Osteocyte (in vitro differentiated cells): ENCODE measurements at regions not wholly inside any gene's neighbourhood (a gene's known extent, or its start where the extent isn't known, plus 50 kb on each side); places are given as distances from the start of the nearest gene placed in this dataset.
A peak's percentile ranks its signal among the peaks of the same experiment; 100 is the strongest.
"Not testable (repeated sequence)": the region's sequence is repeated elsewhere in the genome, so short reads cannot be mapped to it uniquely, and the experiment has no call there.

Experiments used
- DNase-seq: peaks from one replicate; pipeline ENCODE4 v3.0.0; 2021; ENCODE audit warnings: mixed read lengths; ENCODE audit not compliant: unreplicated experiment; ENCODE audit errors: extremely low spot score
- H3K27ac Mint-ChIP-seq: one replicate; pipeline ENCODE4 v1.8.0; 2021; ENCODE audit warnings: mild to moderate bottlenecking, mixed read lengths; ENCODE audit not compliant: unreplicated experiment
- H3K27me3 Mint-ChIP-seq: one replicate; pipeline ENCODE4 v1.8.0; 2021; ENCODE audit warnings: mixed read lengths; ENCODE audit not compliant: unreplicated experiment
- H3K36me3 Mint-ChIP-seq: one replicate; pipeline ENCODE4 v1.8.0; 2021; ENCODE audit warnings: mixed read lengths; ENCODE audit not compliant: unreplicated experiment
- H3K4me1 Mint-ChIP-seq: one replicate; pipeline ENCODE4 v1.8.0; 2021; ENCODE audit warnings: mixed read lengths; ENCODE audit not compliant: unreplicated experiment
- H3K4me3 Mint-ChIP-seq: one replicate; pipeline ENCODE4 v1.8.0; 2021; ENCODE audit warnings: mild to moderate bottlenecking, moderate library complexity, mixed read lengths; ENCODE audit not compliant: unreplicated experiment
- H3K9me3 Mint-ChIP-seq: one replicate; pipeline ENCODE4 v1.8.0; 2021; ENCODE audit warnings: mixed read lengths; ENCODE audit not compliant: unreplicated experiment
- CTCF ChIP-seq: fragments of 200-600 bp; sonication (generic); IDR thresholded peaks from 2 replicates; pipeline ENCODE4 v1.5.0; 2021; ENCODE audit warnings: antibody characterized with exemption, mild to moderate bottlenecking, moderate library complexity

- H3K36me3 Mint-ChIP-seq, result no peaks in the 10 kb centered on the region
- peak; percentile 80 for DNase-seq
Observed at GRCh38 chr22:48760481-48761390, 1066.9 kb downstream of the BRD1 start.

DNA sequence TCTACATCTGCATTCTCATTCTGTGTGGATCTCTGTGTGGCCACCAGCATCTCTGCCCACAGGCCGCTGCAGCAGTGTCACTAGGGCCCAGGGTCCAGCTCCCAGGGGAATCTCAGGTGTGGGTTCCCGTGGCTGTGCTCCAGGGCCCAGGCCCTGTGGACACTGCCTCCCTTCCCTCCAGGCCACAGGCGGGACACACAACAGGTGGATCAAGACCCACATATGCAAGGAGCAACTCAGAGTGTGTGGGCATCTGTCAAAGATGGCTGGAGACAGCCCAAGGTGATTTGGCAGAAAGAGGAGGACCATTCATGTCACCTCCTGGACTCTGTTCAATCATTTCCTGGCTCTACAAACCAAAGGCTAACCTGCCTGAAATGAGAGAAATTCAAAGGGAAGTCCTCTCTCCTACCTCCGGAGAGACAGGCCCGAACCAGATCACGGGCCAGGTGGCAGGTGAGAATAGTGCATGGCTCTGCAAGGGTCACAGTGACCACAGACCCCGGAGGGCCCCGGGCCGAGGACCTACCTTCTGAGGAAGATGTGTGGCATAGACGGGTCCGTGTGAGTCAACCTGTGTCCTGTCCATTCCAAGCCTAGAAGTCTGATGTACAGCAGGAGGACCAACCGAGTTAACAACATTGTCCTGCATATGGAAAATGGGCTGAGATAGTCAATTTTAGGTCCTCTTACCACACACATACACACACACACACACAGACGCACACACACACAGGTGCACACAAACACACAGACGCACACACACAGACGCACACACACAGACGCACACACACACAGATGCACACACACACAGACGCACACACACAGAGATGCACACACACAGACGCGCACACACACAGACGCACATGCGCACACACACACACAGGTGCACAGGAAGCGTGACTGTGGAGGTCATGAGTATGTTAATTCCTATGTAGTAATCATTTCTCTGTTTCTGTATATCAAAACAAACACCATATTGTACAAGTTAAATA is 1068.5 kb downstream of the BRD1 start:
- Mint-ChIP-seq H3K36me3 (no peaks in the 10 kb centered on the region), H3K4me1 (no peaks in the 10 kb centered on the region), H3K9me3 (no peaks in the 10 kb centered on the region)

More at GRCh38 chr22:48760481-48761390, 1066.9 kb downstream of the BRD1 start:
- TF ChIP-seq CTCF, result no peak
- H3K27ac Mint-ChIP-seq, result no peak overlapping the region
- H3K9me3 Mint-ChIP-seq, result peaks cover 8% of the 10 kb centered on the region
- no peaks in the 10 kb centered on the region for H3K4me1 Mint-ChIP-seq
- H3K27me3 Mint-ChIP-seq, result no peaks in the 10 kb centered on the region
- no peak overlapping the region for H3K4me3 Mint-ChIP-seq

DNA sequence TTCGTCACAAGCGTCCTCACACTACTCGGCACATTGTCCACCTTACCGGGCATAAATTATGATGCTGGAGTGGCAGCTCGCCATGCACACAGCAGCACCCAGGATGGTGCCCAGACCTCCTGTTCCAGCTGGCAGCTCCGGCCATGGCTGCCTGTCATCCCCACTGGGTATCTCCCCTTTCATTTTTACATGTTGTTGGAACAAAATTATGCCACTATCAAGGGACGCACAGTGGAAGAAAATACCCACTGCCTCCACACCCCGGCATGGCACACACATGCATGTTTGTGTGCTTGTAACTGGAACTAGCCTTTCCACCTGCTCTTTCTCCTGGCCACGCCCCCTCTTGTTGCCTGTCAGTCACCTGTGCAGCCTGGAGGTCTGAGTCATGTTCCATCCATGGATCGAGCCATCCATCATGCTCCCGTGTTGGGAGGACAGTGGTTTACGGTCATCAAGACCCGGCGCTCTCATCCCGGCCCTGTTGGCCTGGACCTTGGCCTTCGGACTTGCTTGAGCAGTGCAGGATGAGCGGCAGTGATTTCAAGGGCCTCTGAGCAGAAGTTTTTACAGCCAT is 1069.6 kb downstream of the BRD1 start:
- H3K9me3 Mint-ChIP-seq, result no peaks in the 10 kb centered on the region
- no peaks in the 10 kb centered on the region for H3K36me3 Mint-ChIP-seq
- H3K4me1 Mint-ChIP-seq, result no peaks in the 10 kb centered on the region
- H3K27me3 Mint-ChIP-seq, result no peaks in the 10 kb centered on the region
- peak; percentile 79 for DNase-seq
- no peak overlapping the region for H3K27ac Mint-ChIP-seq
- TF ChIP-seq CTCF, result no peak
- no peak overlapping the region for H3K4me3 Mint-ChIP-seq

More for the DNA sequence above, 1068.5 kb downstream of the BRD1 start:
- H3K4me3 Mint-ChIP-seq, result no peak overlapping the region
- no peaks in the 10 kb centered on the region for H3K27me3 Mint-ChIP-seq
- no peak overlapping the region for H3K27ac Mint-ChIP-seq
- TF ChIP-seq CTCF, result no peak
- peak; percentile 80 for DNase-seq

DNA sequence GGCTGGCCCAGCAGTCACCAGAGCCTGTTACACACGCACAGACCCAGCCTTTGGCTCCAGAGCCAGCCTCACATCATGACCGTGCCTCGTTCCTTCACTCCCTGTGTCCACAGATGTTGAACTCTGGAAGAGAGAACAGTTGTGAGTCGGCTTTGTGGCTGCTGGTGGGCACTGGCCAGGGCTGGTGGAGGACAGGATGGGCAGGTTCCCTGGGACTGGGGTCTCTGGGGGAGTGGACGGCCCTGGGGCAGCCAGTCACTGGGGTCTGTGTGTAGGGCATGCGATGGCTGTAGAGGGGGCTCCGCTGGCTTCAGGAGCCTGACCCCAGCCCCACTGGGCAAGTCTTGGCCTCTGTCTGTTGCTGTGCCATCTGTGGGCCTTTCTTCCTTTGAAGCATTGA is 1070.1 kb downstream of the BRD1 start:
- H3K36me3 Mint-ChIP-seq, result no peaks in the 10 kb centered on the region
- no peaks in the 10 kb centered on the region for H3K4me1 Mint-ChIP-seq
- no peak for TF ChIP-seq CTCF
- no peak overlapping the region for H3K27ac Mint-ChIP-seq
- no peaks in the 10 kb centered on the region for H3K27me3 Mint-ChIP-seq
- H3K4me3 Mint-ChIP-seq, result no peak overlapping the region
- DNase-seq, result no peak
- no peaks in the 10 kb centered on the region for H3K9me3 Mint-ChIP-seq

- not testable (repeated sequence) for H3K36me3 Mint-ChIP-seq, DNase-seq, H3K27ac Mint-ChIP-seq, H3K4me1 Mint-ChIP-seq, H3K9me3 Mint-ChIP-seq, H3K4me3 Mint-ChIP-seq, H3K27me3 Mint-ChIP-seq
Observed at GRCh38 chr22:48757135-48757534, 1070.5 kb downstream of the BRD1 start.
